GM19035 (cell line): ENCODE measurements at regions not wholly inside any gene's neighbourhood (a gene's known extent, or its start where the extent isn't known, plus 50 kb on each side); places are given as distances from the start of the nearest gene placed in this dataset.
"Not testable (repeated sequence)": the region's sequence is repeated elsewhere in the genome, so short reads cannot be mapped to it uniquely, and the experiment has no call there.

Experiments
- ATAC-seq: cut with Tn5 transposase; IDR thresholded peaks from one replicate; pipeline ENCODE4 v1.9.1; 2021; ENCODE audit not compliant: unreplicated experiment

GRCh38 chr20:56689318-56689717, 60.2 kb downstream of the TFAP2C start:
- ATAC-seq, result no peak

GRCh38 chr20:56689852-56690485, 60.9 kb downstream of the TFAP2C start:
- no peak for ATAC-seq

- ATAC-seq, result no peak
These were observed 61.5 kb downstream of the TFAP2C start for GRCh38 chr20:56690531-56691175.

- no peak for ATAC-seq
These were observed 62.4 kb downstream of the TFAP2C start for GRCh38 chr20:56691325-56691998.

GRCh38 chr20:56693217-56693616, 64.1 kb downstream of the TFAP2C start:
- ATAC-seq, result no peak

GRCh38 chr20:56697476-56697875, 68.4 kb downstream of the TFAP2C start:
- ATAC-seq, result no peak

- ATAC-seq, result no peak
These were observed 69.2 kb downstream of the TFAP2C start for GRCh38 chr20:56698297-56698696.

- no peak for ATAC-seq
These were observed 69.6 kb downstream of the TFAP2C start for GRCh38 chr20:56698749-56699148.

- ATAC-seq, result no peak
These were observed 74.1 kb downstream of the TFAP2C start for GRCh38 chr20:56702931-56703840.

GRCh38 chr20:56706867-56707360, 77.8 kb downstream of the TFAP2C start:
- no peak for ATAC-seq

GRCh38 chr20:56708991-56709390, 79.9 kb downstream of the TFAP2C start:
- ATAC-seq, result no peak

GRCh38 chr20:56710125-56710524, 81.0 kb downstream of the TFAP2C start:
- ATAC-seq, result no peak

- not testable (repeated sequence) for ATAC-seq
These were observed 81.5 kb downstream of the TFAP2C start for GRCh38 chr20:56710577-56710976.

GRCh38 chr20:56711018-56711417, 81.9 kb downstream of the TFAP2C start:
- ATAC-seq, result no peak

GRCh38 chr20:56715309-56715708, 86.2 kb downstream of the TFAP2C start:
- no peak for ATAC-seq

- no peak for ATAC-seq
These were observed 86.9 kb downstream of the TFAP2C start for GRCh38 chr20:56715902-56716519.

- no peak for ATAC-seq
These were observed 87.7 kb downstream of the TFAP2C start for GRCh38 chr20:56716806-56717205.

- ATAC-seq, result no peak
These were observed 89.7 kb downstream of the TFAP2C start for GRCh38 chr20:56718816-56719215.

- no peak for ATAC-seq
These were observed 91.6 kb downstream of the TFAP2C start for GRCh38 chr20:56720620-56721213.

GRCh38 chr20:56722042-56722441, 92.9 kb downstream of the TFAP2C start:
- ATAC-seq, result no peak
